NCI-H1436 treated with DMSO at 0.1 percent for 48 hours (cell line): ENCODE measurements at regions not wholly inside any gene's neighbourhood (a gene's known extent, or its start where the extent isn't known, plus 50 kb on each side); places are given as distances from the start of the nearest gene placed in this dataset.

Source experiments
- DNase-seq: peaks from one replicate; lab custom pipeline; 2025; lab: John Stamatoyannopoulos, UW

GRCh38 chr12:13288937-13289652 lies 92.6 kb downstream of the EMP1 start:
- DNase-seq, result no peak

GRCh38 chr12:13288501-13288900 lies 92.0 kb downstream of the EMP1 start:
- DNase-seq, result no peak

GRCh38 chr12:13283867-13284266 lies 87.3 kb downstream of the EMP1 start:
- no peak for DNase-seq

DNA sequence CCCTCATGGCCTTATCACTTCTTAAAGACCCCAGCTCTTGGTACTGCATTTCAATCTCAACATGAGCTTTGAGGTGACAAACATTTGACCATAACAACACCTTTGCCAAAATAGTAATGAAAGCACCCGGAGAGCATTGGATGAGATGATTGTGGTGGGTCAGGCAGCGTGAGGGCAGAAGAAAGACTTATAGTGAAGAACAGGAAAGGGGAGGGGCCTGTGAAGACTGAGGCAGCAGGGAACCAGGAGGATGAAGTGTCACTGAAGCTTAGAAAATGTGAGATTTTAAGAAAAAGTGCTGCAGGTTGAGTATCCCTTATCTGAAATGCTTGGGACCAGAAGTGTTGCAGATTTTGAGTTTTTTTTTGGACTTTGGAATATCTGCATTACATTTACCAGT lies 86.3 kb downstream of the EMP1 start:
- DNase-seq, result no peak

DNA sequence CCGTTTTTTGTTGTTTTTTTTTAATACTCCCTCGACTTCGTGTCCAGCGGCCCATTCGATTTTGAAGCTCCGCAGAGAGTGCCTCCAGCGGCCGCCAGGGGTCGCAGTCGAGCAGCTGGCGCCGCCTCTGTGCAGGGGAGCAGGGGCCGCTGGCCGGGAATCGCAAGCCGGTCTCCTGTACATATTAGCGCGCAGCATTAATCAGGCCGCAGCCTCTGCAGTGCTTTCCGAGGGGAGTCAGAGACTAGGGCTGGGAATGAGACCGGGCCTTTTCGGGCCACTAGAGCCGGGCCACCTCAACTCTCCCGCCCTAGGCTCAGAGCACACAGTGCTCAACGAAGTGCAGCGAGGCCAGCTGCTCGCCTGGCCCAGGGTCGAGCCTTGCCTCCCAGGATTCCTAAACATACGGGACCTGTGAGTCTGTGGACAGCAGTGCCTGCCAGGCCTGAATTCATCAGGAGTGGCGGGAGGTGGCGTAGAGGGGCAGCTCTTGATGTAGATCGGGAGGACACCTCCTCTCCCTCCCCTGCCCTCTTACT lies 81.8 kb downstream of the EMP1 start:
- DNase-seq, result no peak

DNA sequence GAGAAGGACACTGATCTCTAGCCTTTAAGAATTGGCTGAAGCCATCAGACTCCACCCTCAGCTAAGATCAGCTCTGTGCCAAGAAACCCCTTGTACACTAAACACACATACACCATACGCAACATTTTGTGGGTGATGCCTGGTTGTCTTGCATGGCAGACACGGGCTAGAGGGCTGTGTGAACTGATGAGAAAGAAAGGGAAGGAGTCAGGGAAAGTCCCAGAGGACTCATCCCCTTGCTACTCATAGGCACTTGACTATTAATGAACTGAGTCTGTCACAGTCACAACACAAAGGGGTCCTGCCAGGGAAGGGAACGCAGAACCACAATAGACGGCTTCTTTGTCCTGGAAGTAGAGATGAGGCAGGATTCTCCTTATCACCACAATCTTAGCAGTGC lies 80.8 kb downstream of the EMP1 start:
- DNase-seq, result no peak

DNA sequence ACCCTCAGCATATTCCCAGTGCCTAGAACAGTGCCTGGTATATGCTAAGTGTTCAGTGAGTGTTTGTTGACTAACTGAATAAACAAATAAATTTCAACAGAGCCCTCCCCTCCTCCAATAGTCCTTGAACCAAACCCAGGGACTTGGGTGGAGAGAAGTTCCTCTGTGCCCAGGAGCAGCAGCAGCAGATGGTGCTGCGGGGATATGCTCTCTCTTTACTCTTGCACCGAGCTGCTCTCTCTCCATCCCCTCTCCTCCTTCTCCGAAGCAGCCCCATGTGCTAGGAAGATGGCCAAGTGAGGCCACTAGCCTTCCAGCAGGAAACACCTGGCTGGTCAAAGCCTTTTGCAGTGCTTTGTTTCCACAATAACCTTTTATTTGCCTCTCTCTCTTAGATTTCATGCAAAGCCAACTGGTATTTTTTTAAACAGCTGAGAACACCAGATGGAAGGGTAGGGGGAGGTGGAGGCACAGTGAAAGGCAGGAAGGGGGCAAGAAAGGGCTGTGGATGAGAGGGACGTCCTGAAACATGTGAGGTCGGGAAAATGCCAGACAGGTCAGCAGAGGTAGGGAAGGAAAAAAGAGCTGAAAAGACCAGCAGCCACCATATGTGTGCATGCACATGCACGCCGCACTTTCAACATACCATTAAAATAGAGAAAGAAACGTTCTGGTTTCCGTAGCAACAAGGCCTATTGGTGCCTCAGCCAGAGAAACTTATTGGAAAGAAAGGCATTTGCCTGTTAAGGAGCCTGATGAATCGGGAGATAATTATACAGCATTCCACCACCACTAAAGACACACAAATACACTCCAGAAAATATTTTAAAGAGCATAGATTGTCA lies 78.9 kb downstream of the EMP1 start:
- DNase-seq, result no peak

DNA sequence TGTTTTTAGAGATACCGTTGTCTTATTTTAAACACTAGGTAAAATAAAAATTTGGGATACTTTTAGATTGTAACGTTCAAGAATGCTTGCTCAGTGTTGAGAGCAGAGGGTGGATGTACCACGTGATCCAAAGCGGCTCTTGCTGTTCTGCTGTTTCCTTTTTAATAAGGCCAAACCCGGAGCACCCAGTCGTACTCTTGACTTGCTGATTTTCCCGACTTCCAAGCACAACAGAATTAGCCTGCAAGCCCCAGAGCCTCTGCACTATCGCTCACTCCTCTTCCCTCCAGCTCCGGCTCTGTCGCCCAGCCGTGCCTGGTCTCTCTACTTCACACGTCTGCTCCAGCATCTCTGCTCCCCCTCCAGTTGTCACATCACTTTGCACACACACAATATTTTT lies 77.3 kb downstream of the EMP1 start:
- DNase-seq, result no peak

- no peak for DNase-seq
These were observed 76.6 kb downstream of the EMP1 start for GRCh38 chr12:13273097-13273496.

GRCh38 chr12:13270817-13271216 lies 74.3 kb downstream of the EMP1 start:
- no peak for DNase-seq
